CD4-positive, alpha-beta T cell treated with Interleukin-21 for 1 hour (primary cell): ENCODE measurements at regions not wholly inside any gene's neighbourhood (a gene's known extent, or its start where the extent isn't known, plus 50 kb on each side); places are given as distances from the start of the nearest gene placed in this dataset.

Experiments
- DNase-seq: peaks from one replicate; pipeline ENCODE4 v3.0.0-alpha.2; 2020

DNA sequence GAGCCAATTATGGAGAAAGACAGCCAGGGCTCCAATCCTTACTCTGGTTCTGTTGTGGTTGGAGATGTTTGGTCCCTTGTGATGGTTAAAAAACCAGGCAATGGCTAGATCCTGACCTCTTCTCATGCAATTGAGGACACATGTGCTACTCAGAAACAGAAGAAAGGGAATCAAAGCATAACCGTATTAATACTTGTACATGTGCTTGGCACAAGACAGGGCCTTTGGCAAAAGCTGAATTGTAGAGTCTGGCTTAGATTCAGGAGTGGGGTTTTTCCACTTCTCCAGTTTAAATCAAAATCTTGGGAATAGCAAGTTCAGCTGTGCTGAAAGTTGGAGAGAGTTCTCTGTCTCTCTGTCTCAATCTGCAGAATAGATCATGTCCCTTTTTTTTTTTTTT, 80.1 kb upstream of the E2F8 start:
- no peak for DNase-seq

DNA sequence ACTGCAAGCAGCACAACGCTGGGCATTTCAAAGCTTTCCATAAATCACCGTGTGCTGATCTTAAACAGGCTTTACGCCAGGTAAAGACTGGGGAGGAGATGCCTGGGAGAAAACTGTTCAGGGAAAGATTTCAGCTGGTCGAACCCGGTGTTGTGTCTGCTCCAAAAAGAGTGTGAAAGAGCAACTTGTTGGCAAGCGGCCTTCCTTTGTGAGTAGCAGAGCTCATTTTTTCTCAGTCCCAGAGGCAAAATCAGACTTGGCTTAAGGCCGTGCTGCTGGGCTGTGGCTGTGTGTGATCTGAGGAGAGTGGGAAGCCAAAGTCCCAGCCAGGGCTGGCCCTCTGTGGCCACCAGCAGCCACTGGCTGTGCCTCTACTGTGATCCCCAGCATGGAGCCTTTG, 75.7 kb upstream of the E2F8 start:
- DNase-seq: no peak

DNA sequence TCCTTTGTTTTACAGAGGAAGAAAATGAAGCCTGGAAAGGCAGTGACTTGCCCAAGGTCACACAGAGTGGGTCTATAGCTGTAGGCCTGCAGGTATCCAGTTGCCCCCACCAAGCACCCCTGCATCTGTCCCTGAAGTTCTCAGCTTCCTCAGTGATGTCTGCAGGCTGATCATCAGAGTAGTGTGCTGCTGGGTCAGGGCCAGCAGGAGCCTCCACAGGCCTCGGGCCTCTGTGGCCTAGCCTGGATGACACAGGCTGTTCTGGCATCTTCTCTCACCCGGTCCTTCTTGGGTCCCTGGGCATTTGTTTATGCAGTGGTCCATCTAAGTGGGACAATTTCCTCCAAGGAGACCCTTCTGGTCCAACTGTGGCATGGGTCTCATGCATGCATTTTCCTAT, 74.8 kb upstream of the E2F8 start:
- DNase-seq: no peak

DNA sequence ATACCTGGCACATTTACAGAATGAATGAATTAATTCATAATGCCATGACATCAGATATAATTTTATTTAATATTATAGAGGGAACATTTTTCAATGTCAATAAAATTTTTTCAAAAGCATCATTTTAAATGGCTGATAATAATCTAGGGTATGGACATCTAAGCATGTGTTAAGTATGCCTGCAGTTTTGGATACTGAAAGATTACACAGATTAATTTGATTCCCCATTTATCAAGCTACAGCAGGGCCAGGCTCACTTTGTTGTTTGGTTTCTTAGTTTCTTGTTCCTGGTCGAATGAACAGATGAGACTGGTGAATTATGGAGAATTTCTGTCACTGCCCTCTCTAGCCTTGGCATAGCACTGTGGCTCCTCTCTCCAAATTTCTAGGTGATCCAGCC, 72.4 kb upstream of the E2F8 start:
- no peak for DNase-seq

DNA sequence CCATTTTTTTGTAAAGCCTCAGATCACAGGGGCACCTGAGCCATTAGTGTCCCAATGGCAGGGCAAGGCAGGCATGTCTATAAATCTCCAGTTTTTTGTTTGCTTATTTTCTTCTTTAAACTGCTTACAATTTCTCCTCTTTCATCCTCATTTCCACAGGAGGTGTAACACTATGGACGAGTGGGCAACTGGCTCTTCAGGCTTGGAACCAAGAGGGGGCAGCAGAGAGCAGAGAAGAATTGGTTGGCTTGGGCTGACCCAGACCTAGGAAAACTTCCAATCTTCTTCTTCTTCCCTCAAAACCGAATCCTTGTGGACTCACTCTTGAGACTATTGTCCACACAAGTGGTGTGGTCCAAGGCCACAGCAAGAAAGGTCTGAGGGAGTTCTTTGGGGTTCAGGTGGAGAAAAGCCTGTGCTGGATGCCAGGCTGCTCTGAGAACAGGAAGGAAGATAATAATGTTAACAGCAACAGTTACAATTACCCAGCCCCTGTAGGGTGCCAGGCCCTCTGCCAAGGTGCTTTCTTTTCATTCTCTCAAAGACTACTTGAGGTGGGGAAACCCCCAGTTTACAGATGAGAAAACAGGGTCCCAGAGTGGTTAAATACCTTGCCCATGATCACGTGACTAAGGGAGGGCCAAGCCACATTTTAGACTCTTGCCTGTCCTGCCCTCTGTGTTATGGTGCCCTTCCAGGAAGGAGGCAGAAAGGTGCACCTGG, 70.7 kb upstream of the E2F8 start:
- peak; percentile 34 for DNase-seq

DNA sequence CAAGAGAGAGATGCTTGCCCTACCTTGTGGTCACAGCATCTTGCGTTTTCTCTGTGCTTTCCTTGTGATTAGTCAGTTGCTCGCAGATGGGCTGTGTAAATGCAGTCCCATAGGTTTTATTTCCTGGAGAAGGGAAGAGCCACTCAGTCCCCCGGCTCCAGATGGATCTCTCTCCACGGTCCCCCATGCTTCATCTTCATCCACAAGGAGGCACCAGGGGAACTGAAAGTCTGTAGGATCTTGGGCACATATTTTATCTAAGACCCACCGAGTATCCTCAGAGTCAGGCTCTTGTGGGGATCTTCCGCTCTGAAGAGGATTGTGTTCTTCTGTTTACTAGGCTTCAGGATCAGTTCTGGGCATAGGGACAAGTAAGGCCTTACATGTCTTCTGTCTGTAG, 66.8 kb upstream of the E2F8 start:
- no peak for DNase-seq

DNA sequence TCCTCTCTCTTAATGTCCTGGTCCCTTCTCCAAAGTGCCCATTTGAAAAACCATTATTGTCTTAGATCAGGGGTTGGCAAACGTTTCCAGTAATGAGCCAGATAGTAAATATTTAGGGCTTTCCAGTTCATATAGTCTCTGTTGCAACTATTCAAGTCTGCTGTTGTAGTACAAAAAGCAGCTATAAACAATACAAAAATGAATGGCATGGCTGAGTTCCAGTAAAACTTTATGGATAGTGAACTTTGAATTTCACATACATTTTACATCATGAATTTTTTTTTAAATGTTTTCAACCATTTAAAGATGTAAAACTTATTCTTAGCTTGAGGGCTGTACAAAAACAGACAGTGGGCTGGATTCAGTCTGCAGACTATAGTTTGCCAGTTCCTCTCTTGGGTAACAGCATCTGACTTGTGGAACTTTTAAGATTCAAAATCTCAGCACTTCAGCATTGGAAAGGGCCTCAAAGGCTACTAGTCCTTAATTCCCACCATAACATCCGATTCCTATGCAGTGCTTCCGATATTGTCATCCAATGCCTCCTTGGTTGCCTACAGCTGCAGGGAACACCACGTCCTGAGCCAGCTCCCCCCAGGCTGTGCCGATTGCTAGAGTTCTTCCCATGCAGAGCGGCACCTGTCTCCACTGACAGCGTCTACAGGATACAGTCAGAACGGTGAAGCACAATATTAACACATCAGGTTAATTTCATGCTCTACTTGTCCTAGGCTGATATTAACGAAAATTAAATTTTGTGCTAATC, 65.6 kb upstream of the E2F8 start:
- no peak for DNase-seq

DNA sequence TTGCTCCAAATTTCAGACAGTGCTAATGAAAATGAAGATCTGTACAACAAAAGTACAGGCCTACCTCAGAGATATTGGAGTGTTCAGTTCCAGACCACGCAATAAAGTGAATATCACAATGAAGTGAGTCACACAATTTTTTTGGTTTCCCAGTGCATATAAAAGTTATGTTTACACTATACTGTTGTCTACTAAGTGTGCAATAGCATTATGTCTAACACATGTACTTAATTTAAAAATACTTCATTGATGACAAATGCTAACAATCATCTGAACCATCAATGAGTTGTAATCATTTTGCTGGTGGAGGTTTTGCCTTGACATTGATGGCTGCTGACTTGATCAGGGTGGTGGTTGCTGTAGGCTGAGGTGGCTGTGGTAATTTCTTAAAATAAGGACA, 60.6 kb upstream of the E2F8 start:
- no peak for DNase-seq

DNA sequence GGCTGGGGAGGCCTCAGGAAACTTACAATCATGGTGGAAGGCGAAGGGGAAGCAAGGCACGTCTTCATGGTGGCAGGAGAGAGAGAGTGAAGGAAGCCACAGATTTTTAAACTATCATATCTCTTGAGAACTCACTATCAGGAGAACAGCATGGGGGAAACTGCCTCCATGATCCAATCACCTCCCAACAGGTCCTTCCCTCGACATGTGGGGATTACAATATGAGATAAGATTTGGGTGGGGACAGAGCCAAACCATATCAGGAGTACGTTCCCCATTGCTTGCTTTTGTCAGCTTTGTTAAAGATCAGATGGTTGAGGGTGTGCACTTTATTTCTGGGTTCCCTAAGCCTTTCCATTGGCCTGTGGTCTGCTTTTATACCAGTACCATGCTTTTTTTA, 53.7 kb upstream of the E2F8 start:
- no peak for DNase-seq

DNA sequence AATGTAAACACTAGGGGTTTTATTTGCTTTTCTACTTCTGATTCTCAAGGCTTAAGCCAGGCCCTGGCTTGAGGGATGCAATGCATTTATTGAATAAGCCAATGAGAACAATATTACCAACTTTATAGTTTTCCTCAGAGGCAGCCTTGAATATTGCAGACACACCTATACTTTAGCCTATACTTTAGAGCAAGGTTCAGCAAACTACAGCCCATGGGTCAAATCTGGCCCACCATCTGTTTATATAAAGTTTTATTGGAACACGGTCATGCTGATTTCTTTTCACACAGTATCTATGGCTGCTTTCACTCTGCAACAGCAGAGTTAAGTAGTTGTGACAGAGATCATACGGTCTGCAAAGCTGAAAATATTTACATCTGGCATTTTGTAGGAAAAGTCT, 50.3 kb upstream of the E2F8 start:
- no peak for DNase-seq
